ENCODE measurements at regions not wholly inside any gene's neighbourhood (a gene's known extent, or its start where the extent isn't known, plus 50 kb on each side); places are given as distances from the start of the nearest gene placed in this dataset.

DNA sequence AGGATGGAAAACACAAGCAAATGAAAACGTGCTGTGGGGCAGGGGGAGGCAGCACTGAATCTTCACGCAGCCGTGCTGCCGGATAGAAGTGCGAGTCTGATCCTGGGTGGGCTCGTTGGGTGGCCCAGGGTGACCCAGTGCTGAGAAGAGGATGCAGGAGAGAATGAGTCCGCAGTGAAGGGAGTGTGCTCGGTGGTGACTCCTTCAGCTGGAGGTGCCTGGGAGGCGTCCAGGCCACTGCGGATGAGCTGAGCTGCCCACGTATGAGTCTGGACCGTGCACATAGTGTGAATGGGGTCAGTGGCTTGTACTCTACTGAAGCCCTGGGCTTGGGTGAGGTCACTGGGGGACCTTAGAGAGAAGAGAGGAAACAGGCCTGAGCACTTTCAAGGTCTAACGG lies 190.0 kb upstream of the MGMT start:
- DNase-seq = no peak

DNA sequence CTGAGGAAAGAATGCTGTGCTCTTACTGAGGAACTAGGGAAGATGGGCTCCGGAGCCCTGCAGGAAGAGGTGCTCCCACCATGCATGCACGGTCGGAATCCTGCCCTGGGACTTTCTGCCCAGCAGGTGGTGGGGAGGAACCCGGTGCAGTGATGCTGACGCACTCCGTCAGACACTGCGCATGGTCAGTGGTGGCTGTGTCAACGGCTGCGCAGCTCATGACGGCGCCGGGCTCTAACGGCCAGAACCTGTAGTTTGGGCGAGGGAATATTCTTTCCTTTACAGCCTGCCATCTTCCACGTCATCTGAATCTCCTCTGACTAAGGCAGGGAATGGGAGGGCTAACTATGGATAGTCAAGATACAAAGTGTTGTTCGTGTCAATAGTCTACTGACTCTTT lies 189.2 kb upstream of the MGMT start:
- DNase-seq = no peak

DNA sequence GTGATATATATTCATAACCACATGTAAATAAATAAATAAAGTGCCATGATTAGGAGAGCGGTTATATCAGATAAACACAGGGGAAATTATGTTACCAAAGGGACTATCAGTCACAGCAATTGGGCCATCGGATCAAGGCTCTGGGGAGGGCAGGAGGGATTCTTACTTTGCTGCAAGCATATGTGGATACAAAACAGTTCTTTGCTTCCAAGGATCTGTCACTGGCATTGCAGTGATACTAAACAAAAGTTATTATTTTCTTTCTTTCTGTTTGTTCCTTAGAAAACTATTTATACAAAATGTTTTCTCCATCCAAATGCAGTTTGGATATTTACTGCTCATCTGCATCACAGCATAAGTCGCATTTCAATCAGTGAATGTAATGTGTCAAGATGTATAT lies 188.4 kb upstream of the MGMT start:
- no peak for DNase-seq

DNA sequence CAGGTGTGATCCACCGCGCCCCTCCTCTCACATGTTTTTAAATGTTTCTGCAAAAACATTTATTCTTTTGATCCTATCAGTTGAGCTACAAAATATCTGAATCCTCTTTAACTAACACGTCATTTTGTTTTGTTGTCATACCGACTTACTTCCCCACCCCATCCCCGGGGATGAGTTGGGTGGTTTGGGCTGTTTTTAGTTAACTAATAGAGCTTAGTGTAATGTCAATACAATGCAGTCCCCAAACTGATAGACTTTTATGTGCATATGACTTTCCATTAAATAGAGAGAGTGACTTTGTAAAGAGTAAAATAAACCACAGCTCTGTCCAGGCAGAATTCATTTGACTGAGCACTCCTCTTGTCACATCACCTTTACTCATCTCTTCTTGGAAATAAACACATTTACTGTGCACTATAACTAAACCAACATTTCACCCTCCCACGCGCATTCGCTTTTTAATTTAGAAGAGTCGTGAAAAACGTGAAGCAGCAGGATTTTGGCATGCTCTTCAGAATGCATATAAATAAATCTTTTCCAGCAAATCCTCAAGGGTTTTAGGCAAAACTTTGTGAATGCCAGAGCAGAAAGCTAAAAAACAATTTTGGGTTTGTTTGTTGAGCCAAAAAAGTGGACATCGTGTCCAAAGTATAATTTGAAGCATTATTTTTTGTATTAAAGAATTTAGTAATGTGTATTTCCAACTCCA lies 187.4 kb upstream of the MGMT start:
- no peak for DNase-seq

DNA sequence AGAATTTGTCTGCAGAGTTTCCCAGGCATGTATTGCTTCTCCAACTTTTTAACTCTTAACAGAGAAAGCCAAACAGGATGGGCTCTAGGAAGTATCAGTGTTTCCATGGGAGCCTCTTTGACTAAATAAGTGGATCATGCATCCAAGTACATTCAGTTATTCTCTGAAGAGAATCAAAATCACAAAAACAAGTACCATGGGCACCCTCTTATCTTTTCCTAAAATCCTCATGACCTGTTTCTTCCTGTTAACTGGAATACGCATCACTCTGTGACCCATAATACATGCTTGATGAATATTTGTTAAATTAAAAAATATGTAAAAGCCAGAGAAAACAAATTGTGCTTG lies 186.9 kb upstream of the MGMT start:
- DNase-seq = no peak

DNA sequence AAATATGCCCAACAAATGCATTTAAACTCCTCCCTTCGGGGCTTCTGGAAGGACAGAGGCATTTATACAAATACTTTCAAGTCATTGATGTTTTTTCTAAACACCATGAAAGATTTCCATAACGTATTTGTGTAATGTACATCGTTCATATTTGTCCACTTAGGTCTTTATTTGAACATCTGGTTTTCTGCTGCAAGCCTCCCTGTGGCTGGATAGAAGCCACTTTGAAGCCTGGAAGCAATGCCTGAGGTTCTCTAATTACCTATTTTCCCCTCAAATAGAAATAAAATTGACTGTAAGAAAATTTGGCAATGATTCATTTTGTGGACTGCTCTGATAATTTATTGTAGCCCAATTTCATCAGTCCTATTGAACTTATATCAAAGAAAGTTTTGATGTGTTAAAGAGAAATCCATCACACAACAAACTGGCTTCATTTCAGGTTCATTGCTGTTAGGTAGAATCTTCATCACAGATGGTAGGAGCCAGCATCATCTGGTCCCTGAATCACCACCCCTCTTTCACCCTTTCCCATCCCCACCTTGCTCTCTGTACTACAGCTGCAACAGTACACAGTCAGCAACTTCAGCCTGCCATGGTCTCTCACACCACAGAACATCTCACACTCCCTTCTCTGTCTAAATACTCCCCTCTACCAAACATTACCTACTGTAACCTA lies 186.0 kb upstream of the MGMT start:
- DNase-seq = no peak

DNA sequence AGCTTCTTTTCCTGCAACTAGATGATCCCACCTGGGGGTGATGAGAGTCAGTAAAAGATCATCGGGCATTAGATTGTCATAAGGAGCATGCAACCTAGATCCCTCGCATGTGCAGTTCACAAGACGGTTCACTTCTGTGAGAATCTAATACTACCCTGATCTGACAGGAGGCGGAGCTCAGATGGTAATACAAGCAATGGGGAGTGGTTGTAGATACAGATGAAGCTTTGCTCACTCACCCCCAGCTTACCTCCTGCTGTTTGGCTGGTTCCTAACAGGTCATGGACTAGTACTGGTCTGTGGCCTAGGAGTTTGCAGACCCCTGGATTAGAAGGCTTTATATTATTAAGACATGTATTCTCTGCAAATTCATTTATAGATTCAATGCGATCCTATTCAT lies 181.6 kb upstream of the MGMT start:
- no peak for DNase-seq

DNA sequence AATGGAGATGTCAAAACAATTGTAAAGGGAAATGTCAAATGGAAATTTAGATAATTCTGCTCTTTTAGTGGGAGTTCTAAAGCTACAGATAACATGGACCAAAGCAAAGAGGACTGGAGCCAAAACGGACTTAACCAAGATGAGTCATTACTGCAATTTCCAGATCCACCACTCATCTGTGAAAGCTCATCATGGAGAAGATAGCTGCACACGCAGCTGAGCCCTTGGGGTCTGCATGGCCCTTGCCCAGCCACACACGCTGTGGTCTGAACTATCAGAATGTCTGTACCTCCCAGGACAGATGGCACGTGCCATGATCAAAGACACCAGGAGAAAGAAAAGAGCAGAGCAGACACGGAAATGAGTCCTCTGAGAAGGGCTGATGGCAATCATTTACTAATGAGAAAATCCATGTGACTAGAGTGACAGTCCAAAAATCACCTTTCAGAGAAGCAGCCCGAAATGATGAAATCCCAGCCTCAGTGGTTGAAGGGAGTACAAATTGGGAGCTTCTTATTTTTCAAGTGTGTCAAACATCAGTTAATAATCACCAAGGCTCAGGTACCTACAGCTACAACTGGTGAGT lies 177.9 kb upstream of the MGMT start:
- no peak for DNase-seq

DNA sequence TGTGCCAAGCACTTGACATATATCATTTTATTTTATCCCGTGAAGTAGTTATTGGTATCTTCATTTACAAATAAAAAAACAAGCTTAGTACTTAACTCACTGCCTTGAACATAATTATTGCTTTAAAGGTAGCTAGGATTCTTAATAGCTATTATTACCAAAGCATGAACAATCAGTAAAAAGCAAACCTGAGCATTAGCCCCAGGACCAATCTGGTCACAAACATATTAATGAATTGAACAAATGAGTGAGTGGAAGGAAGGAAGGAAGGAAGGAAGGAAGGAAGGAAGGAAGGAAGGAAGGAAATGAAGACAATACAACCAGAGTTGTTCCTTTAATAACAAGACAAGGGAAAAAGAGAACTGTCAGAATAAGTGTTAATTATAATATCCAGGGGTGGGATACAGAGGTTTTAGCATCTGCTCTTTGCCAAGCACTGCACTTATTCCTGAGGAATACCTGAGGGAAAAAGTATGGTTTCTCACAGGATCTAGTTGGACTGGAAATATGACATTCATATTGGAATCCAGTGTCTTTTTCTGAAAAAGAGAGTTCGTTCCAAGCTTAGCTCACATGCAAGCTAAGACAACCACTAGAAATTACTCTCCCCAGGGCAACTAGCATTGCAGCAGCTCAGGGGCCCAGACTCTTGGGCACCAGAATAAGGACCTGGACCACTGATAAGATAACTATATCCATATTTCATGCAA lies 172.9 kb upstream of the MGMT start:
- no peak for DNase-seq

DNA sequence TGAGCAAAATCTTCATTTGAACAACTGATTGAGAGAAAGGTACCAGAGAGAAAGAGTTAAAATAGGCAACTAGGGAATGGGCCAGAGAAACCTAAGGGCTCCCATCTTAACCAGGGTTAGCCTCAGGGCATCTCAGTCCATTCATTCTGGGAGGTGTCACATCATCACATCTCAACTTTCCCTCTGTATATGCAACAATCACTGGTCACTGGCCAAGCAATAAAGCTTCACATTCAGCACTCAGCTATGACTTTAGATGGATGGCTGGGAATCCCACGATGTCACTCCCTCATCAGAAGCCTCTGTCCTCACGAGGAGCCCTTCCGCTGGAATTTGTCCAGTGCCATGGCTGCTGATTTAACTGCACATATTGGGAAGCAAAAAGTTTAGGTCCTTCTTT lies 172.1 kb upstream of the MGMT start:
- DNase-seq = no peak

DNA sequence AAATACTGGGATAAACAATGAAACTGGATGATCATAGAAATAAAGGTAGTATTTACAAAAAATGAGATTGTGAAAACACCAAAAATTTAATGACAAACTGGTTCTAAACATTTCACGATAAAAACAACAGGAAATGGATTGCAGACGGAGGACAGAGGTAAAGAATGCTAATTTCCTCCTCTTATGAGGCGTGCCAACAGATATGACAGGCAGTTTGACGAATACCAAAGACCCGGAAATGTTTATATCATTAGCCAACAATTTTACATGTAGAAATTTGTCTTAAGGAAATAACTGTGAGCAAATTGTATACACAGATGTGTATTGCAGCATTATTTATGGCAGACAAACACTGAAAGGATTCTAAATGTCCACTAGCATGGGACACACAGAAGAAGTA lies 162.0 kb upstream of the MGMT start:
- no peak for DNase-seq

DNA sequence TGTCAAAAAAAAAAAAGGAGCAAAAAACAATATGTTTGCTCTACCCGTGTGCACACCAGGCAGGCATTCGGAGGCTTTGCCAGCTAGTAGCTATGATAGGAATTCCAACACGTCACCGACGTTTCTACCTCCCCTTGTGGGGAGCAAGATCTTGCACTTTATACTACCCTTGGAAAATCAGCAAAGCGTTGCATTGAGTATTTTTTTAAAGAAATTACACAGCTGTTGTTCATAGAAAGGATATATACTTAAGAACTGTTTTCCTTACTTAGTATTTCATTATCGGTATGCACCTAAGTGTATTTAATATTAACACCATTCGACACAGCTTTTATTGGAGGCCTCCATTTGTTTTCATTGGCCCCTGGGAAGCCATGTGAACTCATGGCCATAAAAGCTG lies 159.9 kb upstream of the MGMT start:
- no peak for DNase-seq

DNA sequence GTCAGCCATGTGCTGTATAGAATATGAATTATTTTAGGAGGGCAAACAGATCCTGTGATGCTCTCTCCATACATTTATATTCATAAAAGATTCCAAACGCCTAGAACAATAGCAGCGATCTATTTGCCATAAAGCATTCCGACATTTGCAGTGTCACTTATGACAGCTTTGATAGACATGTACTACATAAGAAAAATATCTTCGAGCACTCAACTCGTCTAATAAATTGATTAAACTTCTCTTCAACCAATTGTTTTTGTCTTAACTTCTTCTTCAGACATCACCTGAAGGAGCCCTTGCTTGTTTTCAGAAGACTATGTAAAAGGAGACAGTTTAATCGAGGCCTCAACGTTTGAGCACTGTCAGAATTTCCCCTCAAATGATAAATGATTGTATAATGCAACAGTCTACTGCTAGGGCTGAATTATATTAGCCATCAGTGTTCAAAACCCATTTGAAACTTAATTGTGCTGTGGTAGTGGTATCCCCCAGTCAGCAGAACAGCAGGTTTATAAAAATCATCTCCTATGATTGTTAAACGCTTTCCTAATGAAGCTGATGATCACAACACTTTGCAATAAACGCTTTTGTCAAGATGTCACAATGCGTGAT lies 158.0 kb upstream of the MGMT start:
- DNase-seq = no peak

DNA sequence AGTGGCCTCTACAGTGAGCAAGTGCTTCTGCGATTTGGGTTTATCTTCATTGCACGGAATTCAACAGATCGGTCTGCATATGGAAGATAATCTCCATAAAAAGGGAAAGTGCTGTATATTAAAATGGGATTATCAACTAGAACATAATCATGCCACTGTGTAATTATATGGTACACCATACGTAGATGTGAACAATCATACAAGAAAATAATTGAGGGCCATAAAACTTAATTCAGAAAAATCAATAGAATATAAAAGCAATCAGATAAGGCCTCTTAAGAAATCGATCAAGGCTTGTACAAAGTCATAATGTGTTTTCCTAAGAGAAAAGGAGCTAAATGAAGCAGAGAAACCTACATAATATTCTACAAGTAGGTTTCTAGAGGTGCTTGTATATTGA lies 157.5 kb upstream of the MGMT start:
- no peak for DNase-seq

DNA sequence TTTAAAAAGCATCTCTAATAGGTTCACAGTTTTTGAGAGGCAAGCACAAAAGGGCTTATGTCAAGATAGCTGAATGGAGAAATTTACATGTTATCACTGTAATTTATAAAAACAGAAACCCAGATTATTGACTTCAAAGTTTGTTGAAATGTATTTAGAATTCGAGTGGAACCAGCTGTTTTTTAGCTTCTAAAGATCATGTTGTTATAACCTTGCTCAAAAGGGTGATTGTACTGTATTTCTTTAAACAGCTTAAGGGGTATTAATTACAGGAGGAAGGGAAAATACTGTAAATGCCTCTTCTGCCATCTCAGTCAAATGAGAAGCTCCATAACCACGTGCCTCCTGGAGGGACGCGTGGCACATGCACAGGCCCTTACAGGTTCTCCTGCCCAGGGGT lies 156.2 kb upstream of the MGMT start:
- DNase-seq = no peak

DNA sequence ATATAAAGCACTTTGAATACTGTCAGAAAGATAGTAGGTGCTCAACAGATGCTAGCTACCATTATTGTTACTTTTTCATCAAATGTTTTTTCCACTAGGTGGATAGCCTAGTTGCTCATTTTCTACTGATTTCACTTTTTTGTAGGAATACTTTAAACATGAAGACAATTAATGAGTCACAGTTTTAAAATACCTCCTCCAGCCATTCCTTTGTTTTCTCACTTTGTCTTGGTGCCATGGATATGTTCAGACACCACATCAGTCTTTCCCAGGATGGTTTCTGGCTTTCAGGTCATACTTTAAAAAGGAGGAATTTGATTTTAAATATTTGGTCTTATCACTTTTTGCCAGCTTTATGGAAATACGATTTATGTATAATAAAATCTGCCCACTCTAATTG lies 147.1 kb upstream of the MGMT start:
- DNase-seq = no peak

DNA sequence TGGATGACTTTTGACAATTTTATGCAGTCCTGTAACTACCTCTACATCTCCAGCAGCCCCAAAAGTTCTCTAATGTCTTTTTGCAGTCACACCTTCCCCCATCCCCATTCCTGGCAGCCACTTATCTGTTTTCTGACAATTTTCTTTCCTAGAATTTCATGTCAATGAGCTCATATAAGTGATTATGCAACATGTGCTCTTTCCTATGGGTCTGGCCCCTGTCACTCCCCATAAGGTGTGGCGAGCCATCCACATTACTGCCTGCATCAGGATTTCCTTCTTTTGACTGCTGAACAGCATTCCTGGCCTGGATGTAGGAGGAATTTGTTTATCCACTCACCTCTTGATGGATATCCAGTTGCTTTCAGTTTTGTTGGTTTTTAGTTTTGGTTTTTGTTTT lies 146.7 kb upstream of the MGMT start:
- no peak for DNase-seq

DNA sequence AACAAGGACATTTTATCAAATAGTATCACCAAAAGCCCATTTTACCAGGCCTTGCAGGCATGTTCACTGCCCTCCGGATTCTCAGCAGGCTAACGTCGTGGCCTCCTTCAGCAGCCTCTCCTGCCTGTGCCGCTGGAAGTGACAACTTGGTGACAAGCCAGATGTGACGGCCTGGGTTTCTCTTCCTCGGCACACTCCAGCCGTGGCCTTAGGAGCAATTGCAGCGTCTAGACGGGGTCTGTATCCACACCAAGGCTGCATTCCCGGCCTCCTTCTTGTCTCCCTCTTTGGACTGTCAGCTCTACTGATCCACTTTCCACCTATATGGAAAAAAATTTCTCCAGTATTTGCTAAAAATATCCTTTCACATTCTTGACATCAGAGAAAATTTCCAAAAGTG lies 145.3 kb upstream of the MGMT start:
- no peak for DNase-seq

DNA sequence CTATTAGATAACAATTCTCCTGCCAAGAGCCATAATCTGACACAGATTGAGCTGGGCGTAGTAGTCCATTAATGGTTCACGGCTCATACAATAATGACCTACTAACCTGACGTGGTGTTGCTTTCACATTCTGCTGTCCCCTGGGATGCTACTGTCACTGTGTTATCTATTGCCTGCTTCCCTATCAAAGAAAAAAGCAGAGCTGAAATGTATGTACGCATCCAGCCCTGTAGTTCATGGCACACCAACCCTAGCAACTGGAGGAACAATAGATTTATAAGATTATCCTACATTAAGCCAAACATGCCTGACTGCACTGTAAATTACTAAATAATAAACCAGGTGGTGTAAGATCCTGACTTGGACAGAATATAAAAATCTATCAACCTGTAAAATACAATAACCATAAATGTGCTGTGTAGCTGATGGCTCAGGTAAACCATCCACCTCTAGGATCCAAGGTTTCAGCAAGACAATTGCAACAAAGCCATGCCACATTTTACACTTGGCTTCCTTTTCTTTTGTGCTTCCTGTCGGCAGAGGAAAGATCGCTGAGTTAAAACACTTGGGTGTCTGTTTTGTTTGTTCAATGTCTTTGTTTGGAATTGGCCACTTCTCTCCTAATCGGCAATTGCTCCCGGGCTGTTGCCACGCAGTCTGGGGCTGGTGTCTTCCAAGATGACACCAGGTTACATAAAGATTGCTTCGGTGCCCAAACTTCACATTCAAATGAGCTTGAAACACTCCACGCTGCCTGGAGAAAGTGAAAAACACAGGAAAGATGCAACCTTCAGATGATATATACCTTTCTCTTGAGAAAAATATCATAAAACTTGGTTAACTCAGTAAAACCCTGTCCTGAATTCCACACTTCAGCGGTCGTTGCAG lies 143.9 kb upstream of the MGMT start:
- DNase-seq = no peak

DNA sequence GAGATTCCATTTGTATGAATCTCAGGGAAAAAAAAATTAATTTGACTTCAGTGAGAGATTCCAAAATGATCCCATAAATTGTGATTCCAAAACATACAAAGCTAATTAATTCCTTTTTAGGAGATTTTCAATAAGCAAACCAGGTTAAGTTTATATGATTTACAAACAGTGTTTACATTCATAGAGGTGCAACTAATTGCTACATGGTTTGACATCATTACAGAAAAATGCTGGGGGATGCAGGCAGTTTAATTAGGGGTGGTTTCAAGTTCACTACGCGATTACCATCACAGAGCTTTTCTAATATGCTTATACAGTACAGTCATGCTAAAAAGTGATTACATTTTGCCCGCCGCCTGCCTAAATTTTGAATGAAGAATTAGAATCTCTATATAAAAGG lies 143.2 kb upstream of the MGMT start:
- DNase-seq = no peak

DNA sequence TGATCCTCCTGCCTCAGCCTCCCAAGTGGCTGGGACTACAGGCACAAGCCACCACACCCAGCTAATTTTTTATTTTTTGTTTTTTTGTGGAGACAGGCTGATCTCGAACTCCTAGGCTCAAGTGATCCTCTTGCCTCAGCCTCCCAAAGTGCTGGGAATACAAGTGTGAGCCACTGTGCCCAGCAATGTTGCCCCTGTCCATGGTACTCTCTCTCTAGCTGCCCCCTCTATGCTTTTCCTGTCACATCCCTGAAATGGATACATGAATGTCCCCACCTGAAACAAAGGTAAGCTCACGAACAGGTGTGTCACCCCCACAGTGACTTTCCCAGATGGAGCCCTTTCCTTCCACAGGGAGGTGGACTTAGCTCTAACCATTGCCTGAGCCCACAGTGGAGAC lies 141.1 kb upstream of the MGMT start:
- DNase-seq = no peak

DNA sequence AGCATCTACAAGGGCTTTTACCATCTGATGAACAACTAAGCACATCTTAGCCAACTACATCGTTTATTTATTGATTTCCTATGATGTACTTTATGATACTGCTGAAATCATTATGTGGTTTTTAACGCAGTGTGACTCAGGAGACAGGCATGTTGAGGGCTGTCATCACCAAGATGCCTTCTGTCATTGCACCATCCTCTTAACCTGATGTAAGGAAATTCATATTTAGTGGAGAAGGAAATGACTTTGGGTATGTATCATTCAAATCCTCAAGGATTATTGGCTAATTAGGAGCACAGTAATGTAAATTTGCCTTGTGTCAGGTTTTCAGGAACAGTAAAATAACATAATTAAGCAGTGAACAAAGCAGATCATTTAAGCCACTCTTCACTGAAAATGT lies 138.5 kb upstream of the MGMT start:
- no peak for DNase-seq

All from NCI-H69 (cell line).